H4 (cell line): ENCODE measurements at regions not wholly inside any gene's neighbourhood (a gene's known extent, or its start where the extent isn't known, plus 50 kb on each side); places are given as distances from the start of the nearest gene placed in this dataset.

Source experiments
- DNase-seq: peaks from one replicate; pipeline ENCODE4 v3.0.0-alpha.2; 2015; ENCODE audit warnings: low spot score

- peak; percentile 53 for DNase-seq
Measured at GRCh38 chr2:221102896-221103688, 469.0 kb downstream of the EPHA4 start.

GRCh38 chr2:221103930-221104329 is 468.2 kb downstream of the EPHA4 start:
- DNase-seq = no peak

- no peak for DNase-seq
Measured at GRCh38 chr2:221104361-221104811, 467.7 kb downstream of the EPHA4 start.

GRCh38 chr2:221106241-221106640 is 465.9 kb downstream of the EPHA4 start:
- DNase-seq = no peak

GRCh38 chr2:221107424-221107823 is 464.7 kb downstream of the EPHA4 start:
- no peak for DNase-seq

GRCh38 chr2:221109552-221109951 is 462.6 kb downstream of the EPHA4 start:
- no peak for DNase-seq

GRCh38 chr2:221111739-221112138 is 460.4 kb downstream of the EPHA4 start:
- no peak for DNase-seq

GRCh38 chr2:221112744-221113143 is 459.4 kb downstream of the EPHA4 start:
- no peak for DNase-seq

GRCh38 chr2:221115944-221116343 is 456.2 kb downstream of the EPHA4 start:
- no peak for DNase-seq

- DNase-seq = no peak
Measured at GRCh38 chr2:221120643-221121042, 451.5 kb downstream of the EPHA4 start.

GRCh38 chr2:221123396-221123795 is 448.7 kb downstream of the EPHA4 start:
- no peak for DNase-seq

- DNase-seq = peak; percentile 79
Measured at GRCh38 chr2:221124532-221125240, 447.4 kb downstream of the EPHA4 start.

- no peak for DNase-seq
Measured at GRCh38 chr2:221125691-221126090, 446.4 kb downstream of the EPHA4 start.

- no peak for DNase-seq
Measured at GRCh38 chr2:221129657-221130056, 442.4 kb downstream of the EPHA4 start.

- no peak for DNase-seq
Measured at GRCh38 chr2:221130431-221130830, 441.7 kb downstream of the EPHA4 start.

- no peak for DNase-seq
Measured at GRCh38 chr2:221133941-221134340, 438.2 kb downstream of the EPHA4 start.

GRCh38 chr2:221134718-221135117 is 437.4 kb downstream of the EPHA4 start:
- DNase-seq = no peak

- no peak for DNase-seq
Measured at GRCh38 chr2:221135699-221136098, 436.4 kb downstream of the EPHA4 start.

GRCh38 chr2:221137385-221137784 is 434.7 kb downstream of the EPHA4 start:
- DNase-seq = no peak

GRCh38 chr2:221142341-221142740 is 429.8 kb downstream of the EPHA4 start:
- no peak for DNase-seq

GRCh38 chr2:221143231-221143630 is 428.9 kb downstream of the EPHA4 start:
- no peak for DNase-seq

- DNase-seq = no peak
Measured at GRCh38 chr2:221144909-221145308, 427.2 kb downstream of the EPHA4 start.

- DNase-seq = no peak
Measured at GRCh38 chr2:221145396-221145795, 426.7 kb downstream of the EPHA4 start.
